Astrocyte (in vitro differentiated cells and primary cell): ENCODE measurements at regions not wholly inside any gene's neighbourhood (a gene's known extent, or its start where the extent isn't known, plus 50 kb on each side); places are given as distances from the start of the nearest gene placed in this dataset.

ENCODE experiments used
- DNase-seq: peaks from one replicate; pipeline ENCODE4 v3.0.0-alpha.2; 2010; ENCODE audit warnings: low read depth
- FAIRE-seq: peaks from 2 replicates; lab custom pipeline; 2011; peaks lifted over from hg19 to GRCh38; lab: Jason Lieb, UNC
- H2AFZ ChIP-seq: 2 replicates; pipeline ENCODE4 v1.6.0; 2012; ENCODE audit warnings: low read depth, low read length, inconsistent platforms
- H3K27ac ChIP-seq: 2 replicates; pipeline ENCODE4 v1.5.1; 2011; ENCODE audit warnings: low read depth, low read length, inconsistent platforms
- H3K27me3 ChIP-seq: 2 replicates; pipeline ENCODE4 v1.6.0; 2011; ENCODE audit warnings: low read length, inconsistent platforms; ENCODE audit not compliant: insufficient read depth
- H3K36me3 ChIP-seq: 2 replicates; pipeline ENCODE4 v1.5.1; 2011; ENCODE audit warnings: low read length, inconsistent platforms; ENCODE audit not compliant: insufficient read depth
- H3K4me1 ChIP-seq: 2 replicates; pipeline ENCODE4 v1.5.1; 2011; ENCODE audit warnings: low read length, inconsistent platforms; ENCODE audit not compliant: insufficient read depth
- H3K4me2 ChIP-seq: 2 replicates; pipeline ENCODE4 v1.6.0; 2012; ENCODE audit warnings: low read length, inconsistent platforms
- H3K4me3 ChIP-seq: 2 replicates; pipeline ENCODE4 v1.5.1; 2011; ENCODE audit warnings: low read depth, mild to moderate bottlenecking, low read length, inconsistent platforms; ENCODE audit not compliant: insufficient read depth
- H3K79me2 ChIP-seq: 2 replicates; pipeline ENCODE4 v1.6.0; 2012; ENCODE audit warnings: mild to moderate bottlenecking, low read length, inconsistent platforms; ENCODE audit not compliant: insufficient read depth
- H3K9ac ChIP-seq: 2 replicates; pipeline ENCODE4 v1.6.0; 2012; ENCODE audit warnings: mild to moderate bottlenecking, low read length, inconsistent platforms
- H3K9me3 ChIP-seq: 2 replicates; pipeline ENCODE4 v1.5.1; 2012; ENCODE audit warnings: low read depth, mild to moderate bottlenecking, low read length, inconsistent platforms; ENCODE audit not compliant: insufficient read depth
- H4K20me1 ChIP-seq: 2 replicates; pipeline ENCODE4 v1.6.0; 2012; ENCODE audit warnings: low read length, inconsistent platforms; ENCODE audit not compliant: insufficient read depth
- H3K27ac Mint-ChIP-seq: one replicate; pipeline ENCODE4 v1.8.0; 2021; ENCODE audit warnings: mild to moderate bottlenecking, mixed read lengths; ENCODE audit not compliant: unreplicated experiment
- H3K27me3 Mint-ChIP-seq: one replicate; pipeline ENCODE4 v1.8.0; 2021; ENCODE audit warnings: low read depth, mixed read lengths; ENCODE audit not compliant: unreplicated experiment
- H3K36me3 Mint-ChIP-seq: one replicate; pipeline ENCODE4 v1.8.0; 2021; ENCODE audit warnings: low read depth, mixed read lengths; ENCODE audit not compliant: unreplicated experiment
- H3K4me1 Mint-ChIP-seq: one replicate; pipeline ENCODE4 v1.8.0; 2021; ENCODE audit warnings: low read depth, mixed read lengths; ENCODE audit not compliant: unreplicated experiment
- H3K4me3 Mint-ChIP-seq: one replicate; pipeline ENCODE4 v1.8.0; 2021; ENCODE audit warnings: mild to moderate bottlenecking, moderate library complexity, mixed read lengths; ENCODE audit not compliant: unreplicated experiment
- H3K9me3 Mint-ChIP-seq: one replicate; pipeline ENCODE4 v1.8.0; 2021; ENCODE audit warnings: mild to moderate bottlenecking, mixed read lengths; ENCODE audit not compliant: unreplicated experiment
- CTCF ChIP-seq: IDR thresholded peaks from 2 replicates; pipeline ENCODE4 v1.5.1; 2011; ENCODE audit warnings: low read depth, mild to moderate bottlenecking, inconsistent platforms, low read length, moderate library complexity; ENCODE audit not compliant: insufficient read depth
- EZH2 ChIP-seq: IDR thresholded peaks from 2 replicates; pipeline ENCODE4 v1.6.1; 2012; ENCODE audit warnings: mild to moderate bottlenecking, low read length, inconsistent platforms; ENCODE audit not compliant: insufficient read depth

DNA sequence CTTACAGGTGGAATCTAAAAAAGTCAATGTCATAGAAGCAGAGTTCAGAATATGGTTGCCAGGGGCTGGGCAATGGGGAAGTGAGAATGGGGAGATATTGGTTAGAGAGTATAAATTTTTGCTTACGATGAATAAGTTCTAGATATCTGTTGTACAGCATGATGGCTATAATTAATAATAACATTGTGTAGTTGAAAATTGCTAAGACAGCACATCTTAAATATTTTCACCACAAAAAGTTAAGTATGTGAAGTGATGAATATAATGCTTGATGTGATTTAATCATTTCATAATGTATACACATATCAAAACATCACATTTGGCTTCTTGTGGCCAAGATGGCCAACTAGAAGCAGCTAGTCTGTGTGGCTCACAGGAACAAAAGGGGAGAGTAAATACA, 425.9 kb upstream of the ACO1 start:
- Histone ChIP-seq H3K79me2 (no peaks in the 10 kb centered on the region), H4K20me1 (no peaks in the 10 kb centered on the region), H3K4me3 (no peak overlapping the region), H3K4me1 (no peaks in the 10 kb centered on the region), H3K36me3 (no peaks in the 10 kb centered on the region), H3K4me2 (no peak overlapping the region), H3K27ac (no peak overlapping the region), H3K9ac (no peak overlapping the region), H2AFZ (no peak overlapping the region), H3K27me3 (no peaks in the 10 kb centered on the region), H3K9me3 (peaks cover 16% of the 10 kb centered on the region)
- no peak overlapping the region for H3K4me3 Mint-ChIP-seq
- FAIRE-seq (no peak), DNase-seq (no peak)
- H3K4me1 Mint-ChIP-seq = no peaks in the 10 kb centered on the region
- H3K27me3 Mint-ChIP-seq = no peaks in the 10 kb centered on the region
- TF ChIP-seq CTCF = no peak
- TF ChIP-seq EZH2 = no peak
- H3K36me3 Mint-ChIP-seq = no peaks in the 10 kb centered on the region
- H3K9me3 Mint-ChIP-seq = peaks cover 4% of the 10 kb centered on the region
- no peak overlapping the region for H3K27ac Mint-ChIP-seq

DNA sequence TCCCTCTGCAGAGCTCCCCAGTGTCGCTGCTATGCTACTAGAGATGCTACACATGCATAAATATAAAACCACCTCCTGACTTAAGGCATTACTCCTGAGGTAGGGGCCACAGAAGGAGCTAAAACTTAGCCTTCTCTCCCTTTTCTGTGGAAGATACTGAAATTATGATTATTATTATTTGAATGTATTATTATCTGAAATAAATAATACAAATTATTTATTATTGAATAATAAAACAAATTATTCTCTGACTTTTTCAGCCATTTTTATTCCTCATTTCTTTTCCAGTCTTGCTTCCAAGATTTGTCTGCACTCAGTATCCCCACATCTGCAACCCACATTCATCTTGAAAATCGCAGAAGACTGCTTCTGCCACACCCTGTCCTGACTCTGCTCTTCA, 414.9 kb upstream of the ACO1 start:
- no peaks in the 10 kb centered on the region for H3K79me2 ChIP-seq
- H3K27me3 ChIP-seq = no peaks in the 10 kb centered on the region
- no peaks in the 10 kb centered on the region for H3K4me1 ChIP-seq
- no peak overlapping the region for H3K4me3 ChIP-seq
- H3K4me2 ChIP-seq = no peak overlapping the region
- no peaks in the 10 kb centered on the region for H3K27me3 Mint-ChIP-seq
- no peak for DNase-seq
- peaks cover 3% of the 10 kb centered on the region for H3K9me3 Mint-ChIP-seq
- no peaks in the 10 kb centered on the region for H3K36me3 ChIP-seq
- H3K27ac Mint-ChIP-seq = no peak overlapping the region
- H2AFZ ChIP-seq = no peak overlapping the region
- no peak overlapping the region for H3K27ac ChIP-seq
- H3K4me3 Mint-ChIP-seq = no peak overlapping the region
- no peaks in the 10 kb centered on the region for H3K9me3 ChIP-seq
- FAIRE-seq = no peak
- no peaks in the 10 kb centered on the region for H3K36me3 Mint-ChIP-seq
- TF ChIP-seq CTCF (no peak), EZH2 (no peak)
- H3K4me1 Mint-ChIP-seq = no peaks in the 10 kb centered on the region
- H3K9ac ChIP-seq = no peak overlapping the region
- no peaks in the 10 kb centered on the region for H4K20me1 ChIP-seq

DNA sequence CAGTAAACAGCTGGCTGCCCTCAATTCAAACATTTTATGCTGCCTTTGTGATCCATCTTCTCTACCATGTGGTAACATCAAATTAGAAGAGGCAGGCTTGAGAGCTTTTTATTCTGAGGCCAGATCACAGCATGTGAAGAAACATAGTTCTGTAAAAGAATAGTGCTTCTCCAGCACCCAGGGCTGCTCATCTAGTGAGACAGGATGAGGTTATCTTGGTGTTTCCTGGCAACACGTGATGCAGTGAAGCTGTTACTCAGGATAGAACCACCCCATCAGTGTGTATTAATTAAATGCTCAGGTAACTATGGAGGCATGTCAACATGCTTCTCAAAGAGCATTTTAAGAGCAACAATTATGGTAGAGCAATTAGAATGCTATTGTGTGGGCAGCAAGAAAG, 400.5 kb upstream of the ACO1 start:
- Histone ChIP-seq H4K20me1 (no peaks in the 10 kb centered on the region), H3K36me3 (no peaks in the 10 kb centered on the region), H2AFZ (no peak overlapping the region), H3K79me2 (no peaks in the 10 kb centered on the region), H3K9me3 (peaks cover 8% of the 10 kb centered on the region), H3K4me2 (no peak overlapping the region), H3K9ac (no peak overlapping the region), H3K27me3 (no peaks in the 10 kb centered on the region), H3K27ac (no peak overlapping the region), H3K4me3 (no peak overlapping the region), H3K4me1 (no peaks in the 10 kb centered on the region)
- Mint-ChIP-seq H3K9me3 (peaks cover 1% of the 10 kb centered on the region), H3K4me1 (no peaks in the 10 kb centered on the region), H3K27ac (no peak overlapping the region), H3K36me3 (no peaks in the 10 kb centered on the region), H3K4me3 (no peak overlapping the region), H3K27me3 (no peaks in the 10 kb centered on the region)
- FAIRE-seq (no peak), DNase-seq (no peak)
- TF ChIP-seq EZH2 = no peak
- TF ChIP-seq CTCF = no peak
